ENCODE measurements at regions not wholly inside any gene's neighbourhood (a gene's known extent, or its start where the extent isn't known, plus 50 kb on each side); places are given as distances from the start of the nearest gene placed in this dataset.

DNA sequence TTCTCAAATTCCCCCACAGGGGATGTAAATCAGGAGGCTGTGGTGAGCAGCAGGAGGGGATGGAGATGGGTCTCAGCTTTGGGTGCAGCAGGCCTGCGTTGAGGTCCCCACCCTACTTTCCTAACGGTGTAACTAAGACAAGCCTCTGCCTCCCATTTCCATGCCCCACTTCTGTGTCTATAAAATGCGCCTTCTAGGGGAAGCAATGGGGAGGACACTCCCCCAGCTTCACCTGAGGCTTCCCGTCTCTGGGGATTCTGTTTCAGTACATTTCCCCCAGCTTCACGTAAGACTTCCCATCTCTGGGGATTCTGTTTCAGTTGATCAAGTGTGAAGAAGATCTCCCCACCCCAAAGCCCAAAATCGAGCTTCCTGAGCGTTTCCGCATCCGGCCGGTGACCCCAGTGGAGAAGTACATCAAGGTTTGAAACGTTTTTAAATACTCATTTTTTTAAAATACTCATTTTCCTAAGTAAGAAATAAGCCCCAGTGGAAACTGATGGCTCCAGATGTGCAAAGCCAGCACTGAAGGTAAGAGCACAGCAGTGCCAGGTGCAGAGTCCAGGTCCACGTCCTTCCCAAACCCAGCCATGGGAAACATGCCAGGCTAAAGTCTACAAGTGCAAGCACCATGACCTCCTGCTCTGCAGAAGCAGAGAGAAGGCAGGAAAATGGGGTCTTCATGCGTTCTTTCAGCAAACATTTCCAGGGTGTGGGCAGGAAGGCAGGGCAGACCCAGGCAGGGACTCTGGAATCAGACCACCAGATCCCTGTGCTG is 73.1 kb downstream of the ANKRD60 start:
- TF ChIP-seq, protein P1, sequence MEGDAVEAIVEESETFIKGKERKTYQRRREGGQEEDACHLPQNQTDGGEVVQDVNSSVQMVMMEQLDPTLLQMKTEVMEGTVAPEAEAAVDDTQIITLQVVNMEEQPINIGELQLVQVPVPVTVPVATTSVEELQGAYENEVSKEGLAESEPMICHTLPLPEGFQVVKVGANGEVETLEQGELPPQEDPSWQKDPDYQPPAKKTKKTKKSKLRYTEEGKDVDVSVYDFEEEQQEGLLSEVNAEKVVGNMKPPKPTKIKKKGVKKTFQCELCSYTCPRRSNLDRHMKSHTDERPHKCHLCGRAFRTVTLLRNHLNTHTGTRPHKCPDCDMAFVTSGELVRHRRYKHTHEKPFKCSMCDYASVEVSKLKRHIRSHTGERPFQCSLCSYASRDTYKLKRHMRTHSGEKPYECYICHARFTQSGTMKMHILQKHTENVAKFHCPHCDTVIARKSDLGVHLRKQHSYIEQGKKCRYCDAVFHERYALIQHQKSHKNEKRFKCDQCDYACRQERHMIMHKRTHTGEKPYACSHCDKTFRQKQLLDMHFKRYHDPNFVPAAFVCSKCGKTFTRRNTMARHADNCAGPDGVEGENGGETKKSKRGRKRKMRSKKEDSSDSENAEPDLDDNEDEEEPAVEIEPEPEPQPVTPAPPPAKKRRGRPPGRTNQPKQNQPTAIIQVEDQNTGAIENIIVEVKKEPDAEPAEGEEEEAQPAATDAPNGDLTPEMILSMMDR (IDR thresholded peaks at IDR 0.05; ENCODE audit: low read depth, low read length), result no peak; the same call in 1 of the 2 replicates
- no peak for TF ChIP-seq EZH2phosphoT487 (IDR thresholded peaks at IDR 0.05; ENCODE audit: low read depth)
